ENCODE measurements at regions not wholly inside any gene's neighbourhood (a gene's known extent, or its start where the extent isn't known, plus 50 kb on each side); places are given as distances from the start of the nearest gene placed in this dataset.

DNA sequence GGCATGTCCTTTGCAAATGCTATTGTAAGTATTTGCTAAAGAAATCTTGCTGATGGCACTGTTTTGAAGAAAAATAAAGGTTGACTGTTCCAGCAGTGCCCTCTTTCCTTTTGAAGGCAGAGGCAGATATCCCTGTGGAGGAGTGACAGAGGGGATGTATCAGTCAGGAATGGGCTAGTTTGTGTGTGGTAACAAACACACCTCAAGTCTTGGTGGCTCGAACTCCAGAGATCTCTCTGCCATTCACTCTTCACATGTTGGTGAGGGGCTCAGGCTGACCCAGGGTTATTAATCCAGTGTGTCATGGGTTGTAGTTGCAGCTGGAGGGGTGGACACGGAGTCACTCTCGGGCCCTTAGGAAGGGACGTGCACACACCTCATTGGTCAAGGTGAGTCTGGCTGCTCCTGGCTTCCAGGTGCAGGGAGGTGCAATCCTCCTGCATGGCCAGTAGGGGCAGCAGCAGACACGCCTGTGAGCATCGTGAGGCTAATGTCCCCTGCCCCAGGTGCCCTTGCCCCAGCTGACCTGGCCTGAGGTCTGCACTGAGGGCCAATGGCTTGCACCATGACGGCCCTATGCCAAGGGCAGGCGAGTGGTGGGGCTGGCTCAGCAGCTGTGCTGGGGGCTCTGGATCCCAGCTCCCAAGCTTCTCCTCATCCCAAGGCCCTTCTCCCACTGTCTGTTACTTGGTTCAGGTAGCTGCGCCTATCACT, 146.5 kb downstream of the ASB1 start:
- TF ChIP-seq, protein P1, sequence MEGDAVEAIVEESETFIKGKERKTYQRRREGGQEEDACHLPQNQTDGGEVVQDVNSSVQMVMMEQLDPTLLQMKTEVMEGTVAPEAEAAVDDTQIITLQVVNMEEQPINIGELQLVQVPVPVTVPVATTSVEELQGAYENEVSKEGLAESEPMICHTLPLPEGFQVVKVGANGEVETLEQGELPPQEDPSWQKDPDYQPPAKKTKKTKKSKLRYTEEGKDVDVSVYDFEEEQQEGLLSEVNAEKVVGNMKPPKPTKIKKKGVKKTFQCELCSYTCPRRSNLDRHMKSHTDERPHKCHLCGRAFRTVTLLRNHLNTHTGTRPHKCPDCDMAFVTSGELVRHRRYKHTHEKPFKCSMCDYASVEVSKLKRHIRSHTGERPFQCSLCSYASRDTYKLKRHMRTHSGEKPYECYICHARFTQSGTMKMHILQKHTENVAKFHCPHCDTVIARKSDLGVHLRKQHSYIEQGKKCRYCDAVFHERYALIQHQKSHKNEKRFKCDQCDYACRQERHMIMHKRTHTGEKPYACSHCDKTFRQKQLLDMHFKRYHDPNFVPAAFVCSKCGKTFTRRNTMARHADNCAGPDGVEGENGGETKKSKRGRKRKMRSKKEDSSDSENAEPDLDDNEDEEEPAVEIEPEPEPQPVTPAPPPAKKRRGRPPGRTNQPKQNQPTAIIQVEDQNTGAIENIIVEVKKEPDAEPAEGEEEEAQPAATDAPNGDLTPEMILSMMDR (IDR thresholded peaks at IDR 0.05) = no peak
- TF ChIP-seq EP300 (IDR thresholded peaks at IDR 0.05) = no peak

Data from ovary (tissue), 3 donors.